Central memory CD8-positive, alpha-beta T cell (primary cell): ENCODE measurements at regions not wholly inside any gene's neighbourhood (a gene's known extent, or its start where the extent isn't known, plus 50 kb on each side); places are given as distances from the start of the nearest gene placed in this dataset.
"Not testable (repeated sequence)": the region's sequence is repeated elsewhere in the genome, so short reads cannot be mapped to it uniquely, and the experiment has no call there.

Experiments used
- ATAC-seq: fragments of 150-1000 bp; cut with Tn5 transposase; replicated peaks from 2 replicates; pipeline ENCODE4 v1.10.0; 2022; ENCODE audit warnings: mild to moderate bottlenecking, moderate FRiP score, moderate number of reproducible peaks; ENCODE audit not compliant: poor library complexity, severe bottlenecking; ENCODE audit errors: extremely low read depth
- DNase-seq, 2 donors: peaks; one replicate each; pipeline ENCODE4 v3.0.0; 2021; ENCODE audit warnings: low spot score in 2 of 2
- H3K27ac Mint-ChIP-seq: one replicate; pipeline ENCODE4 v1.8.0; 2022; ENCODE audit warnings: low read depth, mild to moderate bottlenecking, moderate library complexity, mixed read lengths
- H3K27me3 Mint-ChIP-seq: one replicate; pipeline ENCODE4 v1.8.0; 2022; ENCODE audit warnings: mixed read lengths
- H3K36me3 Mint-ChIP-seq: one replicate; pipeline ENCODE4 v1.8.0; 2022; ENCODE audit warnings: mild to moderate bottlenecking, moderate library complexity, mixed read lengths; ENCODE audit not compliant: insufficient read depth
- H3K4me1 Mint-ChIP-seq: one replicate; pipeline ENCODE4 v1.8.0; 2022; ENCODE audit warnings: mixed read lengths
- H3K4me3 Mint-ChIP-seq: one replicate; pipeline ENCODE4 v1.8.0; 2022; ENCODE audit warnings: mild to moderate bottlenecking, moderate library complexity, mixed read lengths
- H3K9me3 Mint-ChIP-seq: one replicate; pipeline ENCODE4 v1.8.0; 2022; ENCODE audit warnings: mixed read lengths

DNA sequence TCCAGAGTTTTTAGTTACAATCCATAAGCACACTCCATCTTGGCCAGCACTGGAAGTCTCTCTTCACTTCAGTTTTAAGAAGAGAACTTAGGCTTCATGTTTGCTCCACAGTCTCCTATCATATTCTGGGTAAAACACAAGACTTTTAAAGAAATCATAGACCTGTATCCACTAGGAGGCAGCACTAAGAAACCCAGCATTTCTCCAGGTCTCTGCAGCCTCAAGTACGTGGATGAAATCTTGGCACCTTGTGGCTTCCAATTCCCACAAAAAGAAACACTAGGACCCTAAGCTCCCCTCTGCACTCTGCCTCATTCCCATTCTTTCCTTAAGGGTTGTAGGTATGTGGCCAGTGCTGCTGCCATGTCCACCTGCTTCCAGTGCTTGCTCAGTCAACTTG lies 367.3 kb upstream of the CASK start:
- no peak overlapping the region for H3K27ac Mint-ChIP-seq
- H3K4me3 Mint-ChIP-seq = no peak overlapping the region
- H3K27me3 Mint-ChIP-seq = no peaks in the 10 kb centered on the region
- ATAC-seq (no peak), DNase-seq (no peak)
- H3K36me3 Mint-ChIP-seq = no peaks in the 10 kb centered on the region
- peaks cover 7% of the 10 kb centered on the region for H3K4me1 Mint-ChIP-seq
- H3K9me3 Mint-ChIP-seq = no peaks in the 10 kb centered on the region

DNA sequence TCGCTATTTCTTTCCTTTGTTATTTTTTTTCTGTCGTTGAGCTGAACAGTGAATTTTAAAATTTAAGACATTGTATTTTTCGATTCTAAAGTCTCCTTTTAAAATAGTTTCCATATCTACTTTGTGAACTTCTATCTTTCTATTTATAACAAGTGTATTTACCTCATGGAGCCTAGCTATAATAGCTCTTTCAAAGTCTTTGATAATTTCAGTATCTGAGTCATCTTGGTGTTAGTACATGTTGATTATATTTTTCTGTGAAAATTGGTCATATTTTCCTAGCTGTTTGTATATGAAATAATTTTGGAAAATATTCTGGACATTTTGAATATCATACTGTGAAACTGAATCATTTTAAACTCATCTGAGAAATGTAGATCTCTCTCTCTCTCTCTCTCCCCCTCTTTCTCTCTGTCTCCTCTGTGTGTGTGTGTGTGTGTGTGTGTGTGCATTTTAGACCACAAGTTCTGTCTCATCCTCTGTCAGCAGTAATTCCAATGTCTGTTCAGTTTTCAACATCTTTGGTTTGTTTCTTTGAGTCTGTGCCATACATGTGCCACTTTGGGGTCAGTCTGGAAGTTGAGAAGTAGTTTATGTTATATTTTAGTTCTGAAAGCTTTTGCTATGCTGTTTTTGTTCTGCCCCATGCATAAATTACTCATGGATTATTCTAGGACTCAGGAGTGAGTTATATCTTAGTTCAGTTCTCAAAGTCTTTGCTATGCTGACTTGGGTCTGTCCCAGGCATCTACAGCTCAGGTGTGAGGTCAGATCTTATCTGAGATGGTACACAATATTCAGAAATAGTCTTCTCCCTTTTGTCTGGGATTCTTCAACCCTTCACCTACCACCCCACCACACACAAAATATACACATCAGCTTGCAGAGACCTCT lies 366.4 kb upstream of the CASK start:
- DNase-seq (no peak), ATAC-seq (no peak)
- no peak overlapping the region for H3K27ac Mint-ChIP-seq
- no peaks in the 10 kb centered on the region for H3K27me3 Mint-ChIP-seq
- no peaks in the 10 kb centered on the region for H3K9me3 Mint-ChIP-seq
- H3K36me3 Mint-ChIP-seq = no peaks in the 10 kb centered on the region
- peaks cover 7% of the 10 kb centered on the region for H3K4me1 Mint-ChIP-seq
- H3K4me3 Mint-ChIP-seq = no peak overlapping the region

DNA sequence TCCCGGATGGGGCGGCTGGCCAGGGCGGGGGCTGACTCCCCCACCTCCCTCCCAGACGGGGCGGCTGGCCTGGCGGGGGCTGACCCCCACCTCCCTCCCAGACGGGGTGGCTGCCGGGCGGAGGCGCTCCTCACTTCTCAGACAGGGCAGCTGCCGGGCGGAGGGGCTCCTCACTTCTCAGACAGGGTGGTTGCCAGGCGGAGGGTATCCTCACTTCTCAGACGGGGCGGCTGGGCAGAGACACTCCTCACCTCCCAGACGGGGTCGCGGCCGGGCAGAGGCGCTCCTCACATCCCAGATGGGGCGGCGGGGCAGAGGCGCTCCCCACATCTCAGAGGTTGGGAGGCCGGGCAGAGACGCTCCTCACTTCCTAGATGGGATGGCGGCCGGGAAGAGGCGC lies 362.3 kb upstream of the CASK start:
- H3K36me3 Mint-ChIP-seq, ATAC-seq, DNase-seq, H3K27ac Mint-ChIP-seq, H3K4me1 Mint-ChIP-seq, H3K27me3 Mint-ChIP-seq, H3K9me3 Mint-ChIP-seq, H3K4me3 Mint-ChIP-seq: not testable (repeated sequence)

DNA sequence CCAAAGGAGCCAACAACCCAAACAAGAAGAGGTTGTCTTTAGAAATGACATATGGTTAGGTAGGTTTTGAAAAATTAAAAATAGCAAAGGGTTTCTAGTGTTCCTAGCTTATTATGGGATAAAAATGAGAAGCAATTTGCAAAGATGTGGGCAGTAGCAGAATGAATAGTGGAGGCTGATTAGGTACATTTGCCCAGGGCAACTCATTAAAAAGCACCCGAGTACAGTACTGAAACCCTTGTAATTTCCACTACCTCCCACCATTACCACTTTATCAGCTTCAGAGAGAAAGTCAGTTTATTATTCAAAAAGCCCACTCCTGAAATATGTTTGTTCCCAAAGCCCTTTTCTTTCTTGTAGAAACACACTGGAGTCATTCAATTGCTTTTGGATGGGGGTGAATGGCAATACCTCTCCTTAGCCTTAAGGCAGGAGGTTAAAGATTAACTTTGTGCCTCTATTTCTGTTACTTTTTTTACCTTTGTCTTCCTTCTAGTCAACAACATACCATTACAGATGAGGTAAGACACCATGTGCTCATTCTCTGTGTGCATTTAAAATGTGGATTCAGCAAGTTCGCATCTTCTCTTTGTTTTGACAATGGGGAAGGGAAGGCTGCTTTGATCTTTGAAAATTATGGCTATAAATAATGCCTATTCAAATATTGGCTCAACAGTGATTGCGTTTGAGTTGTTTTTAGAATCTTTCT lies 353.8 kb upstream of the CASK start:
- Mint-ChIP-seq H3K27ac (no peak overlapping the region), H3K27me3 (no peaks in the 10 kb centered on the region), H3K36me3 (no peaks in the 10 kb centered on the region), H3K4me1 (no peaks in the 10 kb centered on the region), H3K9me3 (no peaks in the 10 kb centered on the region), H3K4me3 (no peak overlapping the region)
- ATAC-seq = no peak
- no peak for DNase-seq

DNA sequence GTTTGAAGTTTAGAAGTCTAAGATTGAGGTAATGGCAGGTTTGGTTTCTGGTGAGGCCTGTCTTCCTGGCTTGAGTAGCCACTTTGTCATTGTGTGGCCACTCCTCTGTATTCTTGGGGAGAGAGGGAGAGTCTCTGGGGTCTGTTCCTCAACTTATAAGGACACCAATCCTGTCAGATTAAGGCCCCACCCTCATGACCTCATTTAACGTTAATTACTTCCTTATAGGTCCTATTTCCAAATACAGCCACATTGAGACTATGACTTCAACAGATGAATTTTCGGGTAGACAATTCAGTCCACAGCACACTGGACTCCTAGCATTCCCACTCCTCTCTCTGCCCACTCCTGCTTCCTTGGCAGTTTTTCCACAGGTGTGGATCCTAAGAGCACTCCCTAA lies 350.8 kb upstream of the CASK start:
- Mint-ChIP-seq H3K4me1 (no peaks in the 10 kb centered on the region), H3K27ac (no peak overlapping the region), H3K36me3 (no peaks in the 10 kb centered on the region), H3K4me3 (no peak overlapping the region), H3K27me3 (no peaks in the 10 kb centered on the region), H3K9me3 (no peaks in the 10 kb centered on the region)
- ATAC-seq (no peak), DNase-seq (no peak)

DNA sequence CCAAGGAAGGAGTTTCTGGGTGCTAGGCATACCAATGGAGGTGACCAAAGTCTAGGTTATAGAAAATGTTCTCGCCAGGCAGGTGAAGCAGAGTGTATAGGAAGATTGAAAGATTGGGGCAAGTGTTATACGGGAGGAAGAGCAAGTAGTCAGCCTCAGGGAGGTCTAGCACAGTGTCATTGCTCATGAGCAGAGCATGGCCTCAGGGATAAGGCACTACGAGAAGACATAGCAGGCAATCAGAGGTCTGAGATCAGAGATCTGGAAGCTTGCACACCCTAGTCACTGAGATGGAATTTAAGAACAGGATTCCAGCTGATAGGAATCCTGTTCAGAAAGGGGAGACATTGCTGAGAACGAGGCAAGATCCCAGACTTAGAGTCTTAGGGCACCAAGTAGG lies 350.0 kb upstream of the CASK start:
- Mint-ChIP-seq H3K4me1 (no peaks in the 10 kb centered on the region), H3K4me3 (no peak overlapping the region), H3K27me3 (no peaks in the 10 kb centered on the region), H3K27ac (no peak overlapping the region), H3K9me3 (no peaks in the 10 kb centered on the region), H3K36me3 (peaks cover 2% of the 10 kb centered on the region)
- ATAC-seq (no peak), DNase-seq (no peak)

DNA sequence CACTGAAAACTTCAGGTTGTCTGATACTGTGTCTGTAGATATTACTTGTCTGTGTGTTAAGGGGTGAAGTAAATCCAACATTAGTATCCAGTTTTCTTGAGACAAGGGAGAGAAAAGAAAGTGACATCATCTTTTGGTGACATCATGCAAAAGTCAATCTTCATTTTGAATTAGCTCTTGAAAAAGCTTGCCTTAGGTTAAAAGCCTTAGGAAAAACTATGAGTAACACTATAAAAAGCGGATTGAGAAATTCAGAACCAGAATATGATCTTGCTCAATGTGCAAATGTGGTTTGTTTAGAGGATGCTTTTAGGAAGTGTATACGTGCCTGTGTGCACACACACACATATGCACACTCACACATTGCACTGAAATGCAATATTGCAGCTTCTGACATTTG lies 345.8 kb upstream of the CASK start:
- no peaks in the 10 kb centered on the region for H3K4me1 Mint-ChIP-seq
- ATAC-seq = no peak
- H3K27me3 Mint-ChIP-seq = no peaks in the 10 kb centered on the region
- H3K27ac Mint-ChIP-seq = no peak overlapping the region
- peaks cover 4% of the 10 kb centered on the region for H3K36me3 Mint-ChIP-seq
- no peaks in the 10 kb centered on the region for H3K9me3 Mint-ChIP-seq
- DNase-seq = no peak
- no peak overlapping the region for H3K4me3 Mint-ChIP-seq

DNA sequence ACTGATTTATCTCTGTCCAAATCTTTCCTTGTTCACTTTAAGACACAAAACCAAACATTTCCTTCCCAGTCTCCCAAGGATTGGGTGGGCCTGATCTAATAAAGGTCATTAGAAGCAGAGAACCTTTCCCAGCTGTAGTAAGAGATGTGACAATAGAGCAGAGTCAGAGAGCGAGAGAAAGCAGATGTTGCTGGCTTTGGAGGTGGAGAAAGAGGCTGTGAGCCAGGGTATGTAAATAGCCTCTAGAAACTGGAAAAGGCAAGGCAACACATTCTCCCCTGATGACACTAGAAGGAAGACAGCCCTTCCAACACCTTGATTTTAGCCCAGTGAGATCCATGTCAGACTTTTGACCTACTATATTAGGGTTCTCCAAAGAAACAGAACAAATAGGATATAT lies 337.5 kb upstream of the CASK start:
- no peak for ATAC-seq
- Mint-ChIP-seq H3K4me1 (no peaks in the 10 kb centered on the region), H3K27ac (no peak overlapping the region), H3K36me3 (peaks cover 1% of the 10 kb centered on the region), H3K9me3 (no peaks in the 10 kb centered on the region), H3K27me3 (no peaks in the 10 kb centered on the region), H3K4me3 (no peak overlapping the region)
- DNase-seq = no peak

DNA sequence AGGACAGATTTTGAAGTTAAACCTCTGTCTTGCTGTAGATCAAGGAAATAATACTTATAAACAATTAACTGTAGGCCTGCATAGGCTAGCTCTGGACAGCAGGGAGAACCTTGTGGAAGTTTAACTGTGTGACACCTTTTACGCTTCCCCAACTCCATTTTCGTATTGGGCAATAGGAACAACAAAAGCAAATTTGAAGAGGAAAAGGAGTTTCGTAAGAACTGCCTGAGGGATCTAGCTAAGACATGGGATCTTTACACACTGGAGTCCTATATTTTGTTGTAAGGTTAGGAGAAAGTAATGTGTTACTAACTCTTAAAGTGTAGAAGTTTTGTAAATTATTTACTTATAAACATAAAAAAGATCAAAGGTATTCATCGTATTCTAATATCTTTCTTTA lies 324.9 kb upstream of the CASK start:
- ATAC-seq (no peak), DNase-seq (no peak)
- Mint-ChIP-seq H3K9me3 (no peaks in the 10 kb centered on the region), H3K4me1 (no peaks in the 10 kb centered on the region), H3K27ac (no peak overlapping the region), H3K4me3 (no peak overlapping the region), H3K36me3 (no peaks in the 10 kb centered on the region), H3K27me3 (no peaks in the 10 kb centered on the region)

DNA sequence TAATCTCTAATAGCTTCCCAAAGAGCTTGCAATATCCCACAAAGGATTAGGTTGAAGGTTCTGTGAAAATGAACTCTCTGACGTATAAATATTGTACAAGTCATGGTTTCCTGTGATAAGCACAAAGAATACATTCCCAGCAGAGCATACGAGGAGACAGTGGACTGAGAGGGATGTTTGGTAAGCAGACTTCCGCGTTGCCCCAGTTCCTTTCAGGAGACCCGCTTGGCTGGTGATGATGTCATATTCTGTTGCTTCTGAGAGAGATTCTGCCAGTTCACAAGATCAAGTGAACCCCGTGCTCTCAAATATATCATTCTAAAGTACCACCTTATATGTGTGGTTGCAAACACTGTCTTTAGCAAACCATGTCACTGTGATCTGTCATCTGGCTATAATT lies 323.9 kb upstream of the CASK start:
- no peaks in the 10 kb centered on the region for H3K36me3 Mint-ChIP-seq
- no peaks in the 10 kb centered on the region for H3K4me1 Mint-ChIP-seq
- H3K27ac Mint-ChIP-seq = no peak overlapping the region
- no peak for ATAC-seq
- no peak for DNase-seq
- no peaks in the 10 kb centered on the region for H3K27me3 Mint-ChIP-seq
- no peak overlapping the region for H3K4me3 Mint-ChIP-seq
- H3K9me3 Mint-ChIP-seq = no peaks in the 10 kb centered on the region

DNA sequence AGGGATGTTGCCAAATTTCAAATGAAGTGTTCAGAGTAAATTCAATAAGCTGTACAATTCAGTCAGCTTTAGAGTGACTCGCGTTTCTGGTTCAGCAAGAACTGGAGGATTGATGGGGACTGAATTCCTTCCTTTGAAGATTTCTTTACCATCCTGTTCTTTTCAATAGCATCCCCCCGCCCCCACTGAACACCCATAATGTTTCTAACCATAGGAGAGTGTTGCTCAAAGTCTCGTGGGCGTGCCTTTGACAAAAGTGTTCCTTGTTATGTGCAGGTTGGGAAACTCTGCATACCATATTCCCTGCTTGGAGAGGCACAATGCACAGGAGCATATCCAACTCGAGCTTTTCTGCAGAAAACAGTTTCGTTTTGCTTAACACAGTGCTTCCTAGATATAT lies 323.5 kb upstream of the CASK start:
- H3K27ac Mint-ChIP-seq = no peak overlapping the region

DNA sequence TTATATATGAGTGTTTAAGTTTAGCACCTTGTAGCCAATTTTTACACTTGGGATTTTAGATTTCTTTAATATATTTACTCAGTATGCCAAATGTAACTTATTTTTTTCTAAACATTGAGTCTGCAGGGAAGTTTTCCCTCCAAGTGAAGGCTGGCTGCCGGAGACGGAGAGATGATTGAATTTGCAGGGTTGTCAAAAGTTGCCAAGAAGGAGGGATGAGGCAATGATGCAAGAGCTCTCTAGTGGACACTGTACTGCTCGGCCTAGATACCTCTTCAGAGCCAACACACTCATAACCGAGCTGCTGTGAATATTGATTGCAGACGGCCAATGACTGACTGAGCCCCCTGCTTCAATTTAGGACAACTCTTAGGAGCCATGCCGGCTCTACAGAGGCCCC lies 318.6 kb upstream of the CASK start:
- no peaks in the 10 kb centered on the region for H3K9me3 Mint-ChIP-seq

More for the DNA sequence above, 323.5 kb upstream of the CASK start:
- no peaks in the 10 kb centered on the region for H3K9me3 Mint-ChIP-seq
- no peaks in the 10 kb centered on the region for H3K27me3 Mint-ChIP-seq
- no peak overlapping the region for H3K4me3 Mint-ChIP-seq
- ATAC-seq = no peak
- DNase-seq = no peak
- no peaks in the 10 kb centered on the region for H3K36me3 Mint-ChIP-seq
- H3K4me1 Mint-ChIP-seq = no peaks in the 10 kb centered on the region

DNA sequence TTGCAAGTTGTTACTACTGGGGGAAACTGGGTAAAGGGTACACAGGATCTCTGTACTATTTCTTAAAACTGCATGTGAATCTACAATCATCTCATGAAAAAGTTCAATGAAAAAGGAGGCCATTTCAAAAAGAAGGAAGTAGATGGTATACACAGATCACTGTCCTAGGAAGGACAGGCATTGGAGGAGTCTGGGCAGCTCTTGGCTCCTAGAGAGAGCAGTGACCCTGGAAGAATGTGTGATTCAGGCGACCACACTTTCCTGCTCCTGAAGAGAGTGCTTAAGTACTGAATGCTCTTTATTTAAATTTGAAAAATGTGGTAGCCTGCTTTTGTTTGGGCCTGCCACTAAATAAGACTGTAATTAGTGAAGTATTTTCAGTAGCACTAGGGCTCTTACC lies 318.1 kb upstream of the CASK start:
- Mint-ChIP-seq H3K36me3 (no peaks in the 10 kb centered on the region), H3K4me1 (no peaks in the 10 kb centered on the region), H3K27me3 (no peaks in the 10 kb centered on the region), H3K4me3 (no peak overlapping the region), H3K27ac (no peak overlapping the region), H3K9me3 (no peaks in the 10 kb centered on the region)
- no peak for ATAC-seq
- no peak for DNase-seq

More for the DNA sequence above, 318.6 kb upstream of the CASK start:
- Mint-ChIP-seq H3K4me3 (no peak overlapping the region), H3K36me3 (no peaks in the 10 kb centered on the region), H3K4me1 (no peaks in the 10 kb centered on the region), H3K27ac (no peak overlapping the region), H3K27me3 (no peaks in the 10 kb centered on the region)
- DNase-seq = no peak
- no peak for ATAC-seq
